Esophagus squamous epithelium (tissue), 4 donors: ENCODE measurements at regions not wholly inside any gene's neighbourhood (a gene's known extent, or its start where the extent isn't known, plus 50 kb on each side); places are given as distances from the start of the nearest gene placed in this dataset.

ENCODE experiments used
- POLR2A ChIP-seq, 4 donors: fragments of 450-650 bp; IDR thresholded peaks; one replicate each; pipeline ENCODE4 v1.6.1; 2017; ENCODE audit warnings: antibody characterized with exemption in 4 of 4, mild to moderate bottlenecking in 4 of 4, moderate library complexity in 3 of 4
- TF ChIP-seq, protein P1 (sequence below), 6 experiments: fragments of 450-650 bp in 4 of 6; fragments of 200-600 bp in 2 of 6; sonication (generic) in 2 of 6; IDR thresholded peaks; one replicate each; pipeline ENCODE4 v1.5.1; 2016 to 2019; ENCODE audit warnings: antibody characterized with exemption in 6 of 6, mild to moderate bottlenecking in 4 of 6, moderate library complexity in 4 of 6

DNA sequence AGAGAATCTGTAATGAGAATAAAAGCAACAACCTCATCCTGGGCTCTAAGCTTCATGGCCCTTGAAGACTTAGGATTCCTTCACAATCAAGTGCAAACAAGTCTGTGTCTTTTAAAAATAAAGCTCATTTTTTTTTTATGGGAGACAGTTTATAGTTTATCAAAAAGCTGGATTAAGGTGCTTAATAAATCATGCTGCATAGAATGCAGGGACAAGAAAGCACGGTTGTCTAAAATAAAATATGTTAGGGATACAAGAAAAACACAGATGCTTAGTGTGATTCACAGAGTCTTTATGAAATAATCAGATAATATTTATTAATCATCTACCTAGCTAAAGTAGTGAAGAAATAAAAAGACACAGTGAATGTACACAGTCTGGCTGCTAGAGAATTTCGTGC is 2045.9 kb upstream of the WWC1 start:
- TF ChIP-seq, protein P1, sequence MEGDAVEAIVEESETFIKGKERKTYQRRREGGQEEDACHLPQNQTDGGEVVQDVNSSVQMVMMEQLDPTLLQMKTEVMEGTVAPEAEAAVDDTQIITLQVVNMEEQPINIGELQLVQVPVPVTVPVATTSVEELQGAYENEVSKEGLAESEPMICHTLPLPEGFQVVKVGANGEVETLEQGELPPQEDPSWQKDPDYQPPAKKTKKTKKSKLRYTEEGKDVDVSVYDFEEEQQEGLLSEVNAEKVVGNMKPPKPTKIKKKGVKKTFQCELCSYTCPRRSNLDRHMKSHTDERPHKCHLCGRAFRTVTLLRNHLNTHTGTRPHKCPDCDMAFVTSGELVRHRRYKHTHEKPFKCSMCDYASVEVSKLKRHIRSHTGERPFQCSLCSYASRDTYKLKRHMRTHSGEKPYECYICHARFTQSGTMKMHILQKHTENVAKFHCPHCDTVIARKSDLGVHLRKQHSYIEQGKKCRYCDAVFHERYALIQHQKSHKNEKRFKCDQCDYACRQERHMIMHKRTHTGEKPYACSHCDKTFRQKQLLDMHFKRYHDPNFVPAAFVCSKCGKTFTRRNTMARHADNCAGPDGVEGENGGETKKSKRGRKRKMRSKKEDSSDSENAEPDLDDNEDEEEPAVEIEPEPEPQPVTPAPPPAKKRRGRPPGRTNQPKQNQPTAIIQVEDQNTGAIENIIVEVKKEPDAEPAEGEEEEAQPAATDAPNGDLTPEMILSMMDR (IDR thresholded peaks at IDR 0.05): no peak
- no peak for TF ChIP-seq POLR2A (IDR thresholded peaks at IDR 0.05)
